ENCODE measurements at regions not wholly inside any gene's neighbourhood (a gene's known extent, or its start where the extent isn't known, plus 50 kb on each side); places are given as distances from the start of the nearest gene placed in this dataset.

GRCh38 chr4:151603377-151603776, 157.4 kb downstream of the GATB start:
- 75% methylated on average over 2 of the region's 2 CpGs for WGBS (ENCODE audit: insufficient coverage)
- H3K27me3 Mint-ChIP-seq (ENCODE audit: low read depth in 2 of 2): peaks cover 0 to 7% of the 10 kb centered on the region in 2 donors
- no peak for TF ChIP-seq CTCF (IDR thresholded peaks at IDR 0.05)
- no peak overlapping the region for H3K27ac Mint-ChIP-seq
- H3K9me3 ChIP-seq (ENCODE audit: control insufficient read depth, insufficient read depth, low read length): no peaks in the 10 kb centered on the region
- no peak overlapping the region for H3K4me3 ChIP-seq (ENCODE audit: low read length)
- no peaks in the 10 kb centered on the region for H3K4me1 Mint-ChIP-seq
- no peaks in the 10 kb centered on the region for H3K27me3 ChIP-seq (ENCODE audit: control insufficient read depth, insufficient read depth, low read length)
- DNase-seq (no peak), ATAC-seq (no peak)
- H3K36me3 Mint-ChIP-seq: no peaks in the 10 kb centered on the region
- intact Hi-C loops (cut with micrococcal nuclease): no loop called here
- no peak overlapping the region for H3K4me3 Mint-ChIP-seq
- H3K4me1 ChIP-seq (ENCODE audit: control insufficient read depth, insufficient read depth, low read length): no peaks in the 10 kb centered on the region
- no peaks in the 10 kb centered on the region for H3K36me3 ChIP-seq (ENCODE audit: control insufficient read depth, insufficient read depth, low read length)
- H3K27ac ChIP-seq (ENCODE audit: low read length): no peak overlapping the region
- H3K9me3 Mint-ChIP-seq: no peaks in the 10 kb centered on the region

GRCh38 chr4:151604238-151604637, 156.6 kb downstream of the GATB start:
- Histone ChIP-seq H3K4me1 (ENCODE audit: control insufficient read depth, insufficient read depth, low read length) (no peaks in the 10 kb centered on the region), H3K9me3 (ENCODE audit: control insufficient read depth, insufficient read depth, low read length) (no peaks in the 10 kb centered on the region), H3K4me3 (ENCODE audit: low read length) (no peak overlapping the region), H3K27ac (ENCODE audit: low read length) (no peak overlapping the region), H3K27me3 (ENCODE audit: control insufficient read depth, insufficient read depth, low read length) (no peaks in the 10 kb centered on the region), H3K36me3 (ENCODE audit: control insufficient read depth, insufficient read depth, low read length) (no peaks in the 10 kb centered on the region)
- no peak overlapping the region for H3K4me3 Mint-ChIP-seq
- H3K27me3 Mint-ChIP-seq (ENCODE audit: low read depth in 2 of 2): peaks cover 0 to 7% of the 10 kb centered on the region in 2 donors
- 82% methylated on average over 5 of the region's 5 CpGs for WGBS (ENCODE audit: insufficient coverage)
- no peak for TF ChIP-seq CTCF (IDR thresholded peaks at IDR 0.05)
- H3K4me1 Mint-ChIP-seq: no peaks in the 10 kb centered on the region
- no peaks in the 10 kb centered on the region for H3K36me3 Mint-ChIP-seq
- ATAC-seq: no peak
- intact Hi-C loops (cut with micrococcal nuclease): no loop called here
- peak in 1 of 2 donors; percentile 7 for DNase-seq
- H3K9me3 Mint-ChIP-seq: no peaks in the 10 kb centered on the region
- H3K27ac Mint-ChIP-seq: no peak overlapping the region

GRCh38 chr4:151605215-151605614, 155.6 kb downstream of the GATB start:
- Mint-ChIP-seq H3K36me3 (no peaks in the 10 kb centered on the region), H3K27ac (no peak overlapping the region), H3K4me1 (no peaks in the 10 kb centered on the region), H3K9me3 (no peaks in the 10 kb centered on the region), H3K4me3 (no peak overlapping the region), H3K27me3 (ENCODE audit: low read depth in 2 of 2) (peaks cover 0 to 7% of the 10 kb centered on the region in 2 donors)
- intact Hi-C loops (cut with micrococcal nuclease): no loop called here
- no peak overlapping the region for H3K4me3 ChIP-seq (ENCODE audit: low read length)
- WGBS (ENCODE audit: insufficient coverage): 64% methylated on average over 2 of the region's 2 CpGs
- no peak overlapping the region for H3K27ac ChIP-seq (ENCODE audit: low read length)
- H3K27me3 ChIP-seq (ENCODE audit: control insufficient read depth, insufficient read depth, low read length): no peaks in the 10 kb centered on the region
- DNase-seq: no peak
- no peaks in the 10 kb centered on the region for H3K4me1 ChIP-seq (ENCODE audit: control insufficient read depth, insufficient read depth, low read length)
- H3K9me3 ChIP-seq (ENCODE audit: control insufficient read depth, insufficient read depth, low read length): no peaks in the 10 kb centered on the region
- ATAC-seq: no peak
- no peaks in the 10 kb centered on the region for H3K36me3 ChIP-seq (ENCODE audit: control insufficient read depth, insufficient read depth, low read length)
- no peak for TF ChIP-seq CTCF (IDR thresholded peaks at IDR 0.05)

GRCh38 chr4:151606061-151606460, 154.7 kb downstream of the GATB start:
- 55% methylated on average over 5 of the region's 5 CpGs for WGBS (ENCODE audit: insufficient coverage)
- Histone ChIP-seq H3K4me3 (ENCODE audit: low read length) (no peak overlapping the region), H3K27ac (ENCODE audit: low read length) (no peak overlapping the region), H3K27me3 (ENCODE audit: control insufficient read depth, insufficient read depth, low read length) (no peaks in the 10 kb centered on the region), H3K9me3 (ENCODE audit: control insufficient read depth, insufficient read depth, low read length) (no peaks in the 10 kb centered on the region), H3K36me3 (ENCODE audit: control insufficient read depth, insufficient read depth, low read length) (no peaks in the 10 kb centered on the region), H3K4me1 (ENCODE audit: control insufficient read depth, insufficient read depth, low read length) (no peaks in the 10 kb centered on the region)
- no peak for DNase-seq
- H3K4me3 Mint-ChIP-seq: no peak overlapping the region
- no peaks in the 10 kb centered on the region for H3K9me3 Mint-ChIP-seq
- no peak for TF ChIP-seq CTCF (IDR thresholded peaks at IDR 0.05)
- no peaks in the 10 kb centered on the region for H3K4me1 Mint-ChIP-seq
- intact Hi-C loops (cut with micrococcal nuclease): no loop called here
- no peaks in the 10 kb centered on the region for H3K36me3 Mint-ChIP-seq
- no peak overlapping the region for H3K27ac Mint-ChIP-seq
- H3K27me3 Mint-ChIP-seq (ENCODE audit: low read depth in 2 of 2): peaks cover 0 to 7% of the 10 kb centered on the region in 2 donors
- ATAC-seq: no peak

Data from natural killer cell (primary cell).